GM12865 (cell line): ENCODE measurements at regions not wholly inside any gene's neighbourhood (a gene's known extent, or its start where the extent isn't known, plus 50 kb on each side); places are given as distances from the start of the nearest gene placed in this dataset.

Source experiments
- DNase-seq: peaks from one replicate; pipeline ENCODE4 v3.0.0; 2010; ENCODE audit warnings: low read depth
- H3K4me3 ChIP-seq: 2 replicates; pipeline ENCODE4 v1.5.1; 2011; ENCODE audit warnings: mild to moderate bottlenecking, low read depth, low read length, control low read depth
- CTCF ChIP-seq: IDR thresholded peaks from 2 replicates; pipeline ENCODE4 v1.5.1; 2011; ENCODE audit warnings: low read length, control low read depth, low read depth, inconsistent platforms; ENCODE audit not compliant: insufficient read depth; ENCODE audit errors: missing control alignments

GRCh38 chr18:76233406-76233805, 261.6 kb downstream of the ZNF516 start:
- no peak for TF ChIP-seq CTCF
- no peak for DNase-seq
- no peak overlapping the region for H3K4me3 ChIP-seq

- no peak overlapping the region for H3K4me3 ChIP-seq
- no peak for TF ChIP-seq CTCF
- no peak for DNase-seq
Observed at GRCh38 chr18:76232779-76233178, 262.3 kb downstream of the ZNF516 start.

- no peak for DNase-seq
- H3K4me3 ChIP-seq, result no peak overlapping the region
- TF ChIP-seq CTCF, result no peak
Observed at GRCh38 chr18:76232010-76232409, 263.0 kb downstream of the ZNF516 start.

- H3K4me3 ChIP-seq, result no peak overlapping the region
- no peak for TF ChIP-seq CTCF
- no peak for DNase-seq
Observed at GRCh38 chr18:76231402-76231801, 263.6 kb downstream of the ZNF516 start.

- no peak overlapping the region for H3K4me3 ChIP-seq
- no peak for TF ChIP-seq CTCF
- DNase-seq, result no peak
Observed at GRCh38 chr18:76230791-76231190, 264.3 kb downstream of the ZNF516 start.

GRCh38 chr18:76228716-76229115, 266.3 kb downstream of the ZNF516 start:
- H3K4me3 ChIP-seq, result no peak overlapping the region
- TF ChIP-seq CTCF, result no peak
- DNase-seq, result no peak

GRCh38 chr18:76227759-76228158, 267.3 kb downstream of the ZNF516 start:
- no peak for DNase-seq
- TF ChIP-seq CTCF, result no peak

More at GRCh38 chr18:76227759-76228158, 267.3 kb downstream of the ZNF516 start:
- no peak overlapping the region for H3K4me3 ChIP-seq
